GM21528 (cell line): ENCODE measurements at regions not wholly inside any gene's neighbourhood (a gene's known extent, or its start where the extent isn't known, plus 50 kb on each side); places are given as distances from the start of the nearest gene placed in this dataset.

Experiments used
- ATAC-seq: cut with Tn5 transposase; IDR thresholded peaks from one replicate; pipeline ENCODE4 v1.9.1; 2021; ENCODE audit warnings: mild to moderate bottlenecking, moderate library complexity; ENCODE audit not compliant: unreplicated experiment, low FRiP score

GRCh38 chr1:87194271-87194774, 134.4 kb upstream of the LMO4 start:
- no peak for ATAC-seq

- ATAC-seq = no peak
Measured at GRCh38 chr1:87194856-87195255, 133.8 kb upstream of the LMO4 start.

GRCh38 chr1:87196110-87196827, 132.4 kb upstream of the LMO4 start:
- no peak for ATAC-seq

GRCh38 chr1:87197156-87197555, 131.5 kb upstream of the LMO4 start:
- no peak for ATAC-seq

GRCh38 chr1:87197641-87198040, 131.0 kb upstream of the LMO4 start:
- no peak for ATAC-seq

GRCh38 chr1:87200875-87201638, 127.6 kb upstream of the LMO4 start:
- no peak for ATAC-seq

GRCh38 chr1:87201768-87202167, 126.9 kb upstream of the LMO4 start:
- no peak for ATAC-seq

GRCh38 chr1:87202451-87202850, 126.2 kb upstream of the LMO4 start:
- no peak for ATAC-seq

GRCh38 chr1:87202922-87203655, 125.6 kb upstream of the LMO4 start:
- peak; percentile 97 for ATAC-seq

- no peak for ATAC-seq
Measured at GRCh38 chr1:87203904-87204303, 124.8 kb upstream of the LMO4 start.

- no peak for ATAC-seq
Measured at GRCh38 chr1:87204441-87204840, 124.2 kb upstream of the LMO4 start.

GRCh38 chr1:87204921-87205320, 123.8 kb upstream of the LMO4 start:
- ATAC-seq = no peak

GRCh38 chr1:87206044-87206831, 122.4 kb upstream of the LMO4 start:
- ATAC-seq = no peak

GRCh38 chr1:87208080-87208479, 120.6 kb upstream of the LMO4 start:
- ATAC-seq = no peak

- ATAC-seq = no peak
Measured at GRCh38 chr1:87208931-87209330, 119.7 kb upstream of the LMO4 start.

GRCh38 chr1:87210151-87210550, 118.5 kb upstream of the LMO4 start:
- ATAC-seq = no peak

- no peak for ATAC-seq
Measured at GRCh38 chr1:87212431-87213134, 116.1 kb upstream of the LMO4 start.

GRCh38 chr1:87213135-87213515, 115.6 kb upstream of the LMO4 start:
- no peak for ATAC-seq

- ATAC-seq = no peak
Measured at GRCh38 chr1:87215592-87215991, 113.1 kb upstream of the LMO4 start.

GRCh38 chr1:87218618-87219017, 110.1 kb upstream of the LMO4 start:
- ATAC-seq = no peak
